HG03432 (cell line): ENCODE measurements at regions not wholly inside any gene's neighbourhood (a gene's known extent, or its start where the extent isn't known, plus 50 kb on each side); places are given as distances from the start of the nearest gene placed in this dataset.
"Not testable (repeated sequence)": the region's sequence is repeated elsewhere in the genome, so short reads cannot be mapped to it uniquely, and the experiment has no call there.

ENCODE experiments used
- ATAC-seq: cut with Tn5 transposase; IDR thresholded peaks from one replicate; pipeline ENCODE4 v1.9.1; 2021; ENCODE audit warnings: mild to moderate bottlenecking, moderate library complexity; ENCODE audit not compliant: unreplicated experiment

GRCh38 chr6:113068570-113068969 is 721.4 kb downstream of the RFPL4B start:
- no peak for ATAC-seq

GRCh38 chr6:113070681-113071080 is 723.6 kb downstream of the RFPL4B start:
- ATAC-seq: not testable (repeated sequence)

GRCh38 chr6:113073611-113074191 is 726.6 kb downstream of the RFPL4B start:
- no peak for ATAC-seq

GRCh38 chr6:113076116-113076515 is 729.0 kb downstream of the RFPL4B start:
- ATAC-seq: no peak

- ATAC-seq: no peak
Observed at GRCh38 chr6:113076816-113077215, 729.7 kb downstream of the RFPL4B start.

- ATAC-seq: no peak
Observed at GRCh38 chr6:113077794-113078193, 730.7 kb downstream of the RFPL4B start.

GRCh38 chr6:113078791-113079190 is 731.7 kb downstream of the RFPL4B start:
- no peak for ATAC-seq

- ATAC-seq: no peak
Observed at GRCh38 chr6:113082745-113083144, 735.6 kb downstream of the RFPL4B start.

- no peak for ATAC-seq
Observed at GRCh38 chr6:113083947-113084346, 736.8 kb downstream of the RFPL4B start.

- no peak for ATAC-seq
Observed at GRCh38 chr6:113089056-113089455, 741.9 kb downstream of the RFPL4B start.

GRCh38 chr6:113092795-113093194 is 745.7 kb downstream of the RFPL4B start:
- ATAC-seq: no peak

- ATAC-seq: no peak
Observed at GRCh38 chr6:113094779-113095178, 747.6 kb downstream of the RFPL4B start.

- ATAC-seq: no peak
Observed at GRCh38 chr6:113095841-113096240, 748.7 kb downstream of the RFPL4B start.

- ATAC-seq: no peak
Observed at GRCh38 chr6:113102761-113103160, 754.4 kb upstream of the MARCKS start.

GRCh38 chr6:113103634-113104361 is 753.3 kb upstream of the MARCKS start:
- no peak for ATAC-seq

- no peak for ATAC-seq
Observed at GRCh38 chr6:113104541-113104940, 752.6 kb upstream of the MARCKS start.

GRCh38 chr6:113104951-113105350 is 752.2 kb upstream of the MARCKS start:
- no peak for ATAC-seq

- no peak for ATAC-seq
Observed at GRCh38 chr6:113110211-113110610, 746.9 kb upstream of the MARCKS start.

- ATAC-seq: no peak
Observed at GRCh38 chr6:113111550-113111949, 745.6 kb upstream of the MARCKS start.

GRCh38 chr6:113112086-113112485 is 745.1 kb upstream of the MARCKS start:
- no peak for ATAC-seq

- no peak for ATAC-seq
Observed at GRCh38 chr6:113115196-113115595, 741.9 kb upstream of the MARCKS start.

GRCh38 chr6:113120224-113120581 is 736.9 kb upstream of the MARCKS start:
- no peak for ATAC-seq
